ENCODE measurements at regions not wholly inside any gene's neighbourhood (a gene's known extent, or its start where the extent isn't known, plus 50 kb on each side); places are given as distances from the start of the nearest gene placed in this dataset.

DNA sequence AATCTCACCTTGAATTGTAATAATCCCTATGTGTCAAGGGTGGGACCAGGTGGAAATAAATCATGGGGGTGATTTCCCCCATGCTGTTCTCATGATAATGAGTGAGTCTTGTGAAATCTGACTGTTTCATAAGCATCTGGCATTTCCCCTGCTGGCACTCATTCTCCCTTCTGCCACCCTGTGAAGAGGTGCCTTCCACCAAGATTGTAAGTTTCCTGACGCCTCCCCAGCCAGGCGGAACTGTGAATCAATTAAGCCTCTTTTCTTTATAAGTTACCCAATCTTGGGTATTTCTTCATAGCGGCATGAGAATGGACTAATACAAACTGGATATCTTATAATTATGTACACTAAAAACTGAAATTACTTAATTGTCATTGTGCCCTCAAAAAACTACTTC lies 189.2 kb upstream of the API5 start:
- no peak for TF ChIP-seq TAF1 (IDR thresholded peaks at IDR 0.05; ENCODE audit: low read depth, low read length)
- no peak for TF ChIP-seq POLR2A (IDR thresholded peaks at IDR 0.05; ENCODE audit: low read depth, low read length)
- no peak for TF ChIP-seq POLR2AphosphoS5 (IDR thresholded peaks at IDR 0.05; ENCODE audit: low read depth, low read length)
- TF ChIP-seq SPI1 (IDR thresholded peaks at IDR 0.05; ENCODE audit: low read depth, low read length), result no peak

Measured in GM12891 (cell line).